GM21423 (cell line): ENCODE measurements at regions not wholly inside any gene's neighbourhood (a gene's known extent, or its start where the extent isn't known, plus 50 kb on each side); places are given as distances from the start of the nearest gene placed in this dataset.
"Not testable (repeated sequence)": the region's sequence is repeated elsewhere in the genome, so short reads cannot be mapped to it uniquely, and the experiment has no call there.

Experiments
- ATAC-seq: cut with Tn5 transposase; IDR thresholded peaks from one replicate; pipeline ENCODE4 v1.9.1; 2021; ENCODE audit warnings: mild to moderate bottlenecking, moderate library complexity; ENCODE audit not compliant: unreplicated experiment

- no peak for ATAC-seq
Observed at GRCh38 chr17:77531002-77531401, 390.2 kb downstream of the SEC14L1 start.

- ATAC-seq: no peak
Observed at GRCh38 chr17:77531641-77532040, 390.9 kb downstream of the SEC14L1 start.

- ATAC-seq: not testable (repeated sequence)
Observed at GRCh38 chr17:77533697-77534096, 392.9 kb downstream of the SEC14L1 start.

- no peak for ATAC-seq
Observed at GRCh38 chr17:77534137-77534536, 393.4 kb downstream of the SEC14L1 start.

- ATAC-seq: no peak
Observed at GRCh38 chr17:77535435-77535834, 394.7 kb downstream of the SEC14L1 start.

- ATAC-seq: no peak
Observed at GRCh38 chr17:77535892-77536291, 395.1 kb downstream of the SEC14L1 start.

GRCh38 chr17:77537566-77537965, 396.8 kb downstream of the SEC14L1 start:
- ATAC-seq: no peak

GRCh38 chr17:77540531-77540930, 399.8 kb downstream of the SEC14L1 start:
- ATAC-seq: no peak

- ATAC-seq: no peak
Observed at GRCh38 chr17:77540975-77541374, 400.2 kb downstream of the SEC14L1 start.

- no peak for ATAC-seq
Observed at GRCh38 chr17:77542011-77542410, 401.2 kb downstream of the SEC14L1 start.

- no peak for ATAC-seq
Observed at GRCh38 chr17:77542551-77543490, 402.1 kb downstream of the SEC14L1 start.

- no peak for ATAC-seq
Observed at GRCh38 chr17:77543801-77544200, 403.0 kb downstream of the SEC14L1 start.

GRCh38 chr17:77544347-77545110, 403.8 kb downstream of the SEC14L1 start:
- ATAC-seq: no peak

- ATAC-seq: no peak
Observed at GRCh38 chr17:77546772-77547241, 406.0 kb downstream of the SEC14L1 start.

- no peak for ATAC-seq
Observed at GRCh38 chr17:77548967-77549366, 408.2 kb downstream of the SEC14L1 start.

GRCh38 chr17:77549726-77550366, 408.7 kb upstream of the TNRC6C start:
- no peak for ATAC-seq

- no peak for ATAC-seq
Observed at GRCh38 chr17:77553459-77554066, 404.9 kb upstream of the TNRC6C start.

GRCh38 chr17:77555121-77555591, 403.3 kb upstream of the TNRC6C start:
- ATAC-seq: no peak

- no peak for ATAC-seq
Observed at GRCh38 chr17:77555741-77556291, 402.7 kb upstream of the TNRC6C start.

- ATAC-seq: no peak
Observed at GRCh38 chr17:77556383-77557061, 402.0 kb upstream of the TNRC6C start.
